Neural cell (in vitro differentiated cells): ENCODE measurements at regions not wholly inside any gene's neighbourhood (a gene's known extent, or its start where the extent isn't known, plus 50 kb on each side); places are given as distances from the start of the nearest gene placed in this dataset.

ENCODE experiments used
- CTCF ChIP-seq: fragments of 450-650 bp; IDR thresholded peaks from 2 replicates; pipeline ENCODE4 v1.5.1; 2014; ENCODE audit warnings: antibody characterized with exemption, mild to moderate bottlenecking, moderate library complexity; ENCODE audit not compliant: poor library complexity, severe bottlenecking
- EP300 ChIP-seq: fragments of 450-650 bp; conservative IDR thresholded peaks from 2 replicates; pipeline ENCODE4 v1.6.1; 2014; ENCODE audit warnings: antibody characterized with exemption, mild to moderate bottlenecking, moderate library complexity; ENCODE audit not compliant: poor library complexity, severe bottlenecking
- EZH2 ChIP-seq: fragments of 200-600, 300-800 bp; shearing (Covaris generic), sonication (generic); IDR thresholded peaks from 2 replicates; pipeline ENCODE4 v1.6.1; 2014; ENCODE audit warnings: antibody characterized with exemption, low read length, borderline replicate concordance, mild to moderate bottlenecking; ENCODE audit not compliant: insufficient read depth, poor library complexity, severe bottlenecking
- POLR2AphosphoS5 ChIP-seq: IDR thresholded peaks from 2 replicates; pipeline ENCODE4 v1.6.1; 2012
- RAD21 ChIP-seq: fragments of 450-650 bp; conservative IDR thresholded peaks from 2 replicates; pipeline ENCODE4 v1.6.1; 2014; ENCODE audit warnings: antibody characterized with exemption, mild to moderate bottlenecking, moderate library complexity
- REST ChIP-seq: IDR thresholded peaks from 2 replicates; pipeline ENCODE4 v1.6.1; 2012; ENCODE audit warnings: borderline replicate concordance
- SMC3 ChIP-seq: fragments of 450-650 bp; conservative IDR thresholded peaks from 2 replicates; pipeline ENCODE4 v1.6.1; 2014; ENCODE audit warnings: antibody characterized with exemption, mild to moderate bottlenecking, moderate library complexity; ENCODE audit not compliant: poor library complexity
- TAF1 ChIP-seq: IDR thresholded peaks from 2 replicates; pipeline ENCODE4 v1.6.1; 2012; ENCODE audit warnings: low read depth

- TF ChIP-seq CTCF (no peak), POLR2AphosphoS5 (no peak), SMC3 (no peak), RAD21 (no peak), EZH2 (no peak), EP300 (no peak), TAF1 (no peak), REST (no peak)
Measured at GRCh38 chr15:46933332-46933731, 784.0 kb upstream of the SEMA6D start.
